ENCODE measurements at regions not wholly inside any gene's neighbourhood (a gene's known extent, or its start where the extent isn't known, plus 50 kb on each side); places are given as distances from the start of the nearest gene placed in this dataset.

DNA sequence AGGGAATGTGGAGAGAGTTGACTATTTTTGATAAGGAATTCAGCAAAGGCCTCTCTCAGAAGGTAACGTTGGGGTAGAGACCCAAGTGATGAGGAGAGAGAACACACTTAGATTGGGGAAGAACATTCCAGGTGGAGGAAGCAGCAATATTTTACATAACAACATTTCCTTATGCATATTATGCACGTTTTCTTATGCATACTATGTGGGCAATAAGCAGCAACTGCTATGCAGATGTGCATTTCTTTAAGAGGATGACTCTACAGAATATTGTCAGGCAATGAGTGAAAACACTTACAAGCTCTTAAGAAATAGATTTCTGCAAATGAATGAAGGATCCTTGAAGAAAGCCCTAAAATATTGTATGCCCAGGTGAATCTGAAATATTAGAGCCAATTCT is 91.1 kb downstream of the TMEM47 start:
- intact Hi-C loops (cut with micrococcal nuclease): no loop called here
- FAIRE-seq: no peak
- CTCF ChIA-PET: no interaction called here

GRCh38 chrX:34563804-34564203 is 93.3 kb downstream of the TMEM47 start:
- no peak overlapping the region for H3K4me2 ChIP-seq (ENCODE audit: insufficient read depth, low read length)
- H3K9me1 ChIP-seq (replicated peaks; ENCODE audit: control insufficient read depth, extremely low read depth, insufficient read depth, low read length): no peaks in the 10 kb centered on the region
- DNase-seq (ENCODE audit: low read depth, low spot score) (no peak), FAIRE-seq (no peak)
- H3K9ac ChIP-seq (replicated peaks; ENCODE audit: extremely low read depth, insufficient read depth, low read length): no peak overlapping the region
- no peak overlapping the region for H3K4me3 ChIP-seq (replicated peaks in 1 of 3; ENCODE audit: insufficient read depth in 1 of 3, low read depth in 1 of 3, low read length in 3 of 3)
- CTCF ChIA-PET: no interaction called here
- dilution Hi-C loops (cut with MboI; ENCODE audit: extremely low pct_ligation_motif_present, low sequenced_read_pairs): no loop called here
- no peak overlapping the region for H3K27ac ChIP-seq (ENCODE audit: insufficient read depth, low read depth, low read length)
- POLR2A ChIA-PET: no interaction called here
- no peak overlapping the region for H2AFZ ChIP-seq (ENCODE audit: low read depth, low read length)
- BruUV-seq (replicated peaks): no TSS peak
- H4K20me1 ChIP-seq (replicated peaks; ENCODE audit: control insufficient read depth, extremely low read depth, insufficient read depth, low read length): no peaks in the 10 kb centered on the region
- intact Hi-C loops (cut with micrococcal nuclease): loop anchor here (2.0 kb wide), 1 partner anchor 21 kb away; no protein-coding TSS in a partner anchor
- peaks cover 25% of the 10 kb centered on the region for H3K4me1 ChIP-seq (ENCODE audit: control insufficient read depth, extremely low read depth, insufficient read depth, low read length)
- no peaks in the 10 kb centered on the region for H3K27me3 ChIP-seq (ENCODE audit: control insufficient read depth in 2 of 2, insufficient read depth in 2 of 2, low read length in 2 of 2)
- H3K9me3 ChIP-seq (replicated peaks; ENCODE audit: control insufficient read depth, insufficient read depth, low read length): no peaks in the 10 kb centered on the region
- no peaks in the 10 kb centered on the region for H3K36me3 ChIP-seq (ENCODE audit: control insufficient read depth in 2 of 2, extremely low read depth in 1 of 2, insufficient read depth in 2 of 2, low read length in 2 of 2)
- TF ChIP-seq FOS (IDR thresholded peaks at IDR 0.05; ENCODE audit: borderline replicate concordance, insufficient read depth, low read length) (peak; percentile 59), JUN (IDR thresholded peaks at IDR 0.05; ENCODE audit: borderline replicate concordance, insufficient read depth, insufficient read length, low read depth) (peak; percentile 23), MYC (IDR thresholded peaks at IDR 0.05; ENCODE audit: low read depth, low read length) (no peak)
- H3K79me2 ChIP-seq (ENCODE audit: control insufficient read depth, insufficient read depth, low read length): no peaks in the 10 kb centered on the region

More for the DNA sequence above, 91.1 kb downstream of the TMEM47 start:
- H3K79me2 ChIP-seq (ENCODE audit: control insufficient read depth, insufficient read depth, low read length): no peaks in the 10 kb centered on the region
- no peak overlapping the region for H3K27ac ChIP-seq (ENCODE audit: insufficient read depth, low read depth, low read length)
- no peaks in the 10 kb centered on the region for H3K9me1 ChIP-seq (replicated peaks; ENCODE audit: control insufficient read depth, extremely low read depth, insufficient read depth, low read length)
- BruUV-seq (replicated peaks): no TSS peak
- DNase-seq (ENCODE audit: low read depth, low spot score): no peak
- no peak overlapping the region for H2AFZ ChIP-seq (ENCODE audit: low read depth, low read length)
- no peak overlapping the region for H3K9ac ChIP-seq (replicated peaks; ENCODE audit: extremely low read depth, insufficient read depth, low read length)
- H3K4me2 ChIP-seq (ENCODE audit: insufficient read depth, low read length): no peak overlapping the region
- peaks cover 17% of the 10 kb centered on the region for H3K4me1 ChIP-seq (ENCODE audit: control insufficient read depth, extremely low read depth, insufficient read depth, low read length)
- POLR2A ChIA-PET: no interaction called here
- no peaks in the 10 kb centered on the region for H3K9me3 ChIP-seq (replicated peaks; ENCODE audit: control insufficient read depth, insufficient read depth, low read length)
- TF ChIP-seq GATA2 (IDR thresholded peaks at IDR 0.05; ENCODE audit: insufficient read depth, insufficient read length, low read depth, low read length) (no peak), MYC (IDR thresholded peaks at IDR 0.05; ENCODE audit: low read depth, low read length) (no peak), JUN (IDR thresholded peaks at IDR 0.05; ENCODE audit: borderline replicate concordance, insufficient read depth, insufficient read length, low read depth) (no peak), FOS (IDR thresholded peaks at IDR 0.05; ENCODE audit: borderline replicate concordance, insufficient read depth, low read length) (no peak), POLR2AphosphoS5 (IDR thresholded peaks at IDR 0.05; ENCODE audit: insufficient read depth, low read depth, low read length) (no peak), POLR2A (IDR thresholded peaks at IDR 0.05; ENCODE audit: low read depth, low read length) (no peak)
- H4K20me1 ChIP-seq (replicated peaks; ENCODE audit: control insufficient read depth, extremely low read depth, insufficient read depth, low read length): no peaks in the 10 kb centered on the region
- dilution Hi-C loops (cut with MboI; ENCODE audit: extremely low pct_ligation_motif_present, low sequenced_read_pairs): no loop called here
- no peak overlapping the region for H3K4me3 ChIP-seq (replicated peaks in 1 of 3; ENCODE audit: insufficient read depth in 1 of 3, low read depth in 1 of 3, low read length in 3 of 3)
- no peaks in the 10 kb centered on the region for H3K36me3 ChIP-seq (ENCODE audit: control insufficient read depth in 2 of 2, extremely low read depth in 1 of 2, insufficient read depth in 2 of 2, low read length in 2 of 2)
- no peaks in the 10 kb centered on the region for H3K27me3 ChIP-seq (ENCODE audit: control insufficient read depth in 2 of 2, insufficient read depth in 2 of 2, low read length in 2 of 2)

All from endothelial cell of umbilical vein (primary cell).